ENCODE measurements at regions not wholly inside any gene's neighbourhood (a gene's known extent, or its start where the extent isn't known, plus 50 kb on each side); places are given as distances from the start of the nearest gene placed in this dataset.
A peak's percentile ranks its signal among the peaks of the same experiment; 100 is the strongest.

GRCh38 chr1:88029899-88030298, 654.2 kb upstream of the PKN2 start:
- no peak for DNase-seq
- in situ Hi-C loops (cut with MboI; ENCODE audit: low pct_unique_long_range_greater_than_20kb, low sequenced_read_pairs) = no loop called here

- DNase-seq = peak; percentile 4
- in situ Hi-C loops (cut with MboI; ENCODE audit: low pct_unique_long_range_greater_than_20kb, low sequenced_read_pairs) = no loop called here
Observed at GRCh38 chr1:88035578-88035977, 648.5 kb upstream of the PKN2 start.

GRCh38 chr1:88036345-88037014, 647.6 kb upstream of the PKN2 start:
- no peak for DNase-seq
- in situ Hi-C loops (cut with MboI; ENCODE audit: low pct_unique_long_range_greater_than_20kb, low sequenced_read_pairs) = no loop called here

GRCh38 chr1:88039240-88039639, 644.8 kb upstream of the PKN2 start:
- in situ Hi-C loops (cut with MboI; ENCODE audit: low pct_unique_long_range_greater_than_20kb, low sequenced_read_pairs) = no loop called here
- DNase-seq = no peak

- no peak for DNase-seq
- in situ Hi-C loops (cut with MboI; ENCODE audit: low pct_unique_long_range_greater_than_20kb, low sequenced_read_pairs) = no loop called here
Observed at GRCh38 chr1:88043834-88044233, 640.2 kb upstream of the PKN2 start.

GRCh38 chr1:88052167-88052566, 631.9 kb upstream of the PKN2 start:
- in situ Hi-C loops (cut with MboI; ENCODE audit: low pct_unique_long_range_greater_than_20kb, low sequenced_read_pairs) = no loop called here
- DNase-seq = no peak

- in situ Hi-C loops (cut with MboI; ENCODE audit: low pct_unique_long_range_greater_than_20kb, low sequenced_read_pairs) = no loop called here
- no peak for DNase-seq
Observed at GRCh38 chr1:88053065-88053464, 631.0 kb upstream of the PKN2 start.

- DNase-seq = no peak
- in situ Hi-C loops (cut with MboI; ENCODE audit: low pct_unique_long_range_greater_than_20kb, low sequenced_read_pairs) = no loop called here
Observed at GRCh38 chr1:88056881-88057280, 627.2 kb upstream of the PKN2 start.

GRCh38 chr1:88058205-88058604, 625.9 kb upstream of the PKN2 start:
- DNase-seq = no peak
- in situ Hi-C loops (cut with MboI; ENCODE audit: low pct_unique_long_range_greater_than_20kb, low sequenced_read_pairs) = no loop called here

GRCh38 chr1:88060112-88060673, 623.9 kb upstream of the PKN2 start:
- in situ Hi-C loops (cut with MboI; ENCODE audit: low pct_unique_long_range_greater_than_20kb, low sequenced_read_pairs) = no loop called here
- DNase-seq = no peak

GRCh38 chr1:88060750-88061491, 623.2 kb upstream of the PKN2 start:
- DNase-seq = no peak
- in situ Hi-C loops (cut with MboI; ENCODE audit: low pct_unique_long_range_greater_than_20kb, low sequenced_read_pairs) = no loop called here

GRCh38 chr1:88061492-88062177, 622.4 kb upstream of the PKN2 start:
- in situ Hi-C loops (cut with MboI; ENCODE audit: low pct_unique_long_range_greater_than_20kb, low sequenced_read_pairs) = no loop called here
- peak; percentile 34 for DNase-seq

- in situ Hi-C loops (cut with MboI; ENCODE audit: low pct_unique_long_range_greater_than_20kb, low sequenced_read_pairs) = no loop called here
- no peak for DNase-seq
Observed at GRCh38 chr1:88062650-88063153, 621.4 kb upstream of the PKN2 start.

GRCh38 chr1:88063605-88064004, 620.5 kb upstream of the PKN2 start:
- in situ Hi-C loops (cut with MboI; ENCODE audit: low pct_unique_long_range_greater_than_20kb, low sequenced_read_pairs) = no loop called here
- DNase-seq = no peak

GRCh38 chr1:88068407-88068960, 615.6 kb upstream of the PKN2 start:
- DNase-seq = no peak
- in situ Hi-C loops (cut with MboI; ENCODE audit: low pct_unique_long_range_greater_than_20kb, low sequenced_read_pairs) = no loop called here

GRCh38 chr1:88070956-88071355, 613.1 kb upstream of the PKN2 start:
- in situ Hi-C loops (cut with MboI; ENCODE audit: low pct_unique_long_range_greater_than_20kb, low sequenced_read_pairs) = no loop called here
- DNase-seq = no peak

GRCh38 chr1:88074661-88075060, 609.4 kb upstream of the PKN2 start:
- in situ Hi-C loops (cut with MboI; ENCODE audit: low pct_unique_long_range_greater_than_20kb, low sequenced_read_pairs) = no loop called here
- DNase-seq = no peak

GRCh38 chr1:88075813-88076212, 608.3 kb upstream of the PKN2 start:
- in situ Hi-C loops (cut with MboI; ENCODE audit: low pct_unique_long_range_greater_than_20kb, low sequenced_read_pairs) = no loop called here
- no peak for DNase-seq

GRCh38 chr1:88079036-88079435, 605.0 kb upstream of the PKN2 start:
- no peak for DNase-seq
- in situ Hi-C loops (cut with MboI; ENCODE audit: low pct_unique_long_range_greater_than_20kb, low sequenced_read_pairs) = no loop called here

- in situ Hi-C loops (cut with MboI; ENCODE audit: low pct_unique_long_range_greater_than_20kb, low sequenced_read_pairs) = no loop called here
- no peak for DNase-seq
Observed at GRCh38 chr1:88080875-88081274, 603.2 kb upstream of the PKN2 start.
